Panc1 (cell line): ENCODE measurements at regions not wholly inside any gene's neighbourhood (a gene's known extent, or its start where the extent isn't known, plus 50 kb on each side); places are given as distances from the start of the nearest gene placed in this dataset.

Source experiments
- ATAC-seq: fragments of 200-7000 bp; cut with Tn5 transposase; 2 replicates; pipeline ENCODE4 v1.9.1; 2020; ENCODE audit warnings: mild to moderate bottlenecking, moderate library complexity
- BruUV-seq: library from RNA; stranded (reverse); fragments of 400-500 nt; replicated peaks from 2 replicates; lab custom pipeline; 2021; lab: Mats Ljungman, UMichigan
- CTCF ChIA-PET: fragments of 300-600 bp; sonication (Branson Sonifier 250); formaldehyde crosslinking; loops from one replicate; lab custom pipeline; 2022; ENCODE audit warnings: antibody characterized with exemption; lab: Charles Lee
- POLR2A ChIA-PET: fragments of 300-600 bp; sonication (Branson Sonifier 250); formaldehyde crosslinking; loops from one replicate; lab custom pipeline; 2022; ENCODE audit warnings: antibody characterized with exemption; lab: Charles Lee
- DNase-seq: peaks from one replicate; pipeline ENCODE4 v3.0.0-alpha.2; 2010; ENCODE audit warnings: low read depth, low spot score
- H3K27ac ChIP-seq: 2 replicates; pipeline ENCODE4 v1.5.1; 2011; ENCODE audit warnings: mild to moderate bottlenecking, low read length, inconsistent platforms
- H3K27me3 ChIP-seq: fragments of 200-500 bp; sonication (Bioruptor generic); 2 replicates; pipeline ENCODE4 v1.6.0; 2014; ENCODE audit warnings: low read length, inconsistent platforms; ENCODE audit not compliant: control insufficient read depth, insufficient read depth
- H3K36me3 ChIP-seq: fragments of 200-500 bp; sonication (Bioruptor generic); 2 replicates; pipeline ENCODE4 v1.5.1; 2014; ENCODE audit warnings: inconsistent platforms, mild to moderate bottlenecking, low read length, moderate library complexity; ENCODE audit not compliant: control insufficient read depth, insufficient read depth
- H3K4me1 ChIP-seq: 2 replicates; pipeline ENCODE4 v1.5.1; 2011; ENCODE audit warnings: inconsistent platforms, mild to moderate bottlenecking, low read length, moderate library complexity; ENCODE audit not compliant: control insufficient read depth, insufficient read depth
- H3K4me3 ChIP-seq, 2 experiments: 2 replicates each; pipeline ENCODE4 v1.5.1; 2011 to 2012; ENCODE audit warnings: low read depth in 2 of 2, low read length in 2 of 2, mild to moderate bottlenecking in 2 of 2, inconsistent platforms in 1 of 2, moderate library complexity in 1 of 2
- H3K9me3 ChIP-seq: fragments of 200-500 bp; sonication (Bioruptor generic); 2 replicates; pipeline ENCODE4 v1.5.1; 2014; ENCODE audit warnings: low read depth, mild to moderate bottlenecking, inconsistent platforms, low read length, moderate library complexity; ENCODE audit not compliant: control insufficient read depth, insufficient read depth
- CTCF ChIP-seq: fragments of 450-650 bp; IDR thresholded peaks from 2 replicates; pipeline ENCODE4 v1.5.1; 2017; ENCODE audit warnings: mild to moderate bottlenecking
- POLR2AphosphoS5 ChIP-seq: IDR thresholded peaks from 2 replicates; pipeline ENCODE4 v1.6.1; 2012; ENCODE audit warnings: mild to moderate bottlenecking, low read depth, low read length, moderate library complexity
- REST ChIP-seq, 2 experiments: IDR thresholded peaks; 2 replicates each; pipeline ENCODE4 v1.6.1; 2011 to 2012; ENCODE audit warnings: low read depth in 2 of 2, control low read depth in 1 of 2, low read length in 1 of 2, mild to moderate bottlenecking in 1 of 2, moderate library complexity in 1 of 2; ENCODE audit not compliant: insufficient read depth in 1 of 2
- SIN3A ChIP-seq: IDR thresholded peaks from 2 replicates; pipeline ENCODE4 v1.6.1; 2012; ENCODE audit warnings: low read depth, mild to moderate bottlenecking, low read length, moderate library complexity, borderline replicate concordance; ENCODE audit not compliant: insufficient read depth
- TCF7L2 ChIP-seq: IDR thresholded peaks from 2 replicates; pipeline ENCODE4 v1.6.1; 2011; ENCODE audit warnings: mild to moderate bottlenecking, low read depth, low read length, inconsistent platforms
- in situ Hi-C: cut with HindIII; loops from 2 replicates; pipeline ENCODE4 v1.10.0; 2016; ENCODE audit warnings: low sequenced_read_pairs, low pct_unique_long_range_greater_than_20kb
- intact Hi-C: fragments of 100-400 bp; cut with micrococcal nuclease; formaldehyde crosslinking; loops from one replicate; pipeline ENCODE4 v1.10.0; 2022; ENCODE audit not compliant: unreplicated experiment

- no peaks in the 10 kb centered on the region for H3K9me3 ChIP-seq
- no peak for TF ChIP-seq POLR2AphosphoS5
- TF ChIP-seq CTCF, result no peak
- no peak for TF ChIP-seq SIN3A
- TF ChIP-seq TCF7L2, result no peak
- TF ChIP-seq REST (IDR thresholded peaks at IDR 0.05; ENCODE audit: insufficient read depth in 1 of 2, low read depth in 2 of 2, low read length in 1 of 2), result no peak
- intact Hi-C loops (loop anchor here (2.0 kb wide), 1 partner anchor 53 kb away; no protein-coding TSS in a partner anchor), in situ Hi-C loops (no loop called here)
- H3K4me3 ChIP-seq, result no peak overlapping the region
- H3K4me1 ChIP-seq, result peaks cover 74% of the 10 kb centered on the region
- DNase-seq (no peak), ATAC-seq (no peak)
- BruUV-seq, result no TSS peak
- H3K36me3 ChIP-seq, result no peaks in the 10 kb centered on the region
- ChIA-PET CTCF (interaction anchor here (1.1 kb wide), 1 partner anchor 67 kb away, joined by 5 read pairs; no protein-coding TSS in a partner anchor), POLR2A (no interaction called here)
- no peaks in the 10 kb centered on the region for H3K27me3 ChIP-seq
- peak overlapping the region; percentile 99 for H3K27ac ChIP-seq
Observed at GRCh38 chr12:53824001-53824712, 72.4 kb upstream of the CISTR start.

GRCh38 chr12:53825246-53826081 is 73.7 kb upstream of the CISTR start:
- H3K4me1 ChIP-seq, result peaks cover 87% of the 10 kb centered on the region
- POLR2A ChIA-PET, result interaction anchor here (0.5 to 1.0 kb wide), 3 partner anchors 10 to 161 kb away, joined by 3 to 4 read pairs (median 3); no protein-coding TSS in a partner anchor
- ATAC-seq (peak; percentile 96), DNase-seq (peak; percentile 95)
- intact Hi-C loops (loop anchor here (2.0 to 5.0 kb wide), 3 partner anchors 55 to 157 kb away; no protein-coding TSS in a partner anchor), in situ Hi-C loops (no loop called here)
- no peak for TF ChIP-seq CTCF
- TF ChIP-seq REST (IDR thresholded peaks at IDR 0.05; ENCODE audit: insufficient read depth in 1 of 2, low read depth in 2 of 2, low read length in 1 of 2), result peak in 1 of 2 experiments; percentile 57; a peak in 2 of 4 replicates
- peak; percentile 97 for TF ChIP-seq POLR2AphosphoS5
- TF ChIP-seq TCF7L2, result peak; percentile 100
- TF ChIP-seq SIN3A, result peak; percentile 50; the same call in 1 of the 2 replicates
- H3K27me3 ChIP-seq, result no peaks in the 10 kb centered on the region
- CTCF ChIA-PET, result interaction anchor here (0.5 to 1.1 kb wide), 5 partner anchors 49 to 160 kb away, joined by 3 to 5 read pairs (median 3); partner anchors contain the start of gene HOXC10
- BruUV-seq, result no TSS peak
- peak overlapping the region; percentile 99 for H3K27ac ChIP-seq
- no peaks in the 10 kb centered on the region for H3K36me3 ChIP-seq
- no peaks in the 10 kb centered on the region for H3K9me3 ChIP-seq
- no peak overlapping the region for H3K4me3 ChIP-seq
